Heart left ventricle (tissue), 16 donors: ENCODE measurements at regions not wholly inside any gene's neighbourhood (a gene's known extent, or its start where the extent isn't known, plus 50 kb on each side); places are given as distances from the start of the nearest gene placed in this dataset.

Experiments
- ATAC-seq, 4 donors: fragments of 200-7000 bp; cut with Tn5 transposase; one replicate each; pipeline ENCODE4 v1.9.1; 2020 to 2022; ENCODE audit warnings: moderate library complexity in 4 of 4, mild to moderate bottlenecking in 3 of 4, moderate number of reproducible peaks in 1 of 4
- DNase-seq, 5 donors: peaks; one replicate each; pipeline ENCODE4 v3.0.0-alpha.2; 2020
- H3K27ac ChIP-seq, 12 donors: fragments of 200-600 bp; sonication (generic) in 4 of 12; one replicate each; pipeline versions ENCODE4 v1.5.0 to v1.8.0; 2016 to 2022; ENCODE audit warnings: mild to moderate bottlenecking in 2 of 12
- H3K27me3 ChIP-seq, 9 donors: fragments of 200-600 bp; sonication (generic) in 2 of 9; one replicate each; pipeline versions ENCODE4 v1.5.1 to v1.8.0; 2016 to 2022; ENCODE audit warnings: mild to moderate bottlenecking in 3 of 9
- H3K36me3 ChIP-seq, 9 donors: fragments of 200-600 bp; sonication (generic) in 2 of 9; one replicate each; pipeline versions ENCODE4 v1.5.0 to v1.8.0; 2018 to 2022; ENCODE audit warnings: mild to moderate bottlenecking in 2 of 9
- H3K4me1 ChIP-seq, 12 donors: fragments of 200-600 bp; sonication (generic) in 4 of 12; one replicate each; pipeline versions ENCODE4 v1.5.0 to v1.8.0; 2016 to 2022; ENCODE audit warnings: mild to moderate bottlenecking in 3 of 12
- H3K4me3 ChIP-seq, 12 donors: fragments of 200-600 bp; sonication (generic) in 4 of 12; one replicate each; pipeline versions ENCODE4 v1.5.0 to v1.8.0; 2017 to 2022; ENCODE audit warnings: mild to moderate bottlenecking in 9 of 12, moderate library complexity in 4 of 12
- H3K9me3 ChIP-seq, 12 donors: fragments of 200-600 bp; sonication (generic) in 4 of 12; one replicate each; pipeline versions ENCODE4 v1.5.0 to v1.8.0; 2016 to 2022; ENCODE audit warnings: mild to moderate bottlenecking in 1 of 12
- POLR2A ChIP-seq, 2 donors: fragments of 450-650 bp; IDR thresholded peaks; one replicate each; pipeline ENCODE4 v1.6.1; 2017; ENCODE audit warnings: antibody characterized with exemption in 2 of 2, mild to moderate bottlenecking in 2 of 2, moderate library complexity in 2 of 2
- WGBS, 4 donors: extraction: QIAGEN DNeasy Blood & Tissue Kit in 2 of 4; methylation state at CpG; one replicate each; pipeline versions ENCODE4 v1.1.5 to v1.1.7; 2013 to 2018; 5-methylcytosine and 5-hydroxymethylcytosine counted together
- intact Hi-C, 10 donors: fragments of 100-400 bp; cut with DNase I; formaldehyde crosslinking; loops; one replicate each; pipeline versions ENCODE4 v1.11.1 to v1.14.2; 2022
- TF ChIP-seq, protein P1 (sequence below), 12 donors: fragments of 200-600 bp; sonication (generic) in 4 of 12; IDR thresholded peaks; one replicate each; pipeline versions ENCODE4 v1.5.0 to v1.8.0; 2018 to 2022; ENCODE audit warnings: antibody characterized with exemption in 12 of 12, mild to moderate bottlenecking in 5 of 12
- donor health status: ischemic (EF 13 %, LVEDD 7.1; RV severe dilation, severe dysfunction).
- donor health status: healthy with polysubstance abuse.
- donor health status: DM: no; HTN: yes; CAD: no.
- donor health status: DM: no; HTN: no; CAD: no.
- donor health status: ischemic (EF 25% LVEDD 6.9; RV normal size, moderate dysfunction).
- donor health status: ischemic (EF 25% LVEDD 5.7; RV mildly dilated, moderate dysfunction).
- donor health status: healthy.
- donor health status: DM: yes; HTN: yes; CAD: no.
- donor health status: ischemic (EF 35%, LVEDD 5.7; RV mildly dilated, moderate dysfunction).
- donor health status: nonischemic (EF 11% LVEDD 7.7; RV severe dilation, severe dysfunction).
- donor health status: DM: yes; HTN: yes; CAD: no.
- donor health status: PGD.
- donor health status: ischemic (EF 29% LVEDD 5.4; RV normal size, mild dysfunction).
- donor health status: nonischemic (EF 23%, LVEDD 6.1; RV moderate dilation, normal function).

DNA sequence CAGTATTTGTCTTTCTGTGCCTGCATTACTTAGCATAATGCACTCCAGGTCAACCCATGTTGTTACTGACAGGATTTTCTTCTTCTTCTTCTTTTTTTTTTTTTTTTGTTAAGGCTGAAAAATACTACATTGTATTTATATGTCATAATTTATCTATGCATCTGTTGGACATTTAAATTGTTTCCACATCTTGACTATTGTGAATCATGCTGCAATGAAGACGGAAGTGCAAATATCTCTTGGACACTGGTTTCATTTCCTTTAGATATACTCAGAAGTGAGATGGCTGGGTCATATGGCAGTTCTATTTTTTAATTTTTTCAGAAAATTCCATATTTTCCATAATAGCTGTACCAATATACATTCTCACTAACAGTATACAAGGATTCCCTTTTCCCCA, 272.7 kb upstream of the PMFBP1 start:
- TF ChIP-seq, protein P1, sequence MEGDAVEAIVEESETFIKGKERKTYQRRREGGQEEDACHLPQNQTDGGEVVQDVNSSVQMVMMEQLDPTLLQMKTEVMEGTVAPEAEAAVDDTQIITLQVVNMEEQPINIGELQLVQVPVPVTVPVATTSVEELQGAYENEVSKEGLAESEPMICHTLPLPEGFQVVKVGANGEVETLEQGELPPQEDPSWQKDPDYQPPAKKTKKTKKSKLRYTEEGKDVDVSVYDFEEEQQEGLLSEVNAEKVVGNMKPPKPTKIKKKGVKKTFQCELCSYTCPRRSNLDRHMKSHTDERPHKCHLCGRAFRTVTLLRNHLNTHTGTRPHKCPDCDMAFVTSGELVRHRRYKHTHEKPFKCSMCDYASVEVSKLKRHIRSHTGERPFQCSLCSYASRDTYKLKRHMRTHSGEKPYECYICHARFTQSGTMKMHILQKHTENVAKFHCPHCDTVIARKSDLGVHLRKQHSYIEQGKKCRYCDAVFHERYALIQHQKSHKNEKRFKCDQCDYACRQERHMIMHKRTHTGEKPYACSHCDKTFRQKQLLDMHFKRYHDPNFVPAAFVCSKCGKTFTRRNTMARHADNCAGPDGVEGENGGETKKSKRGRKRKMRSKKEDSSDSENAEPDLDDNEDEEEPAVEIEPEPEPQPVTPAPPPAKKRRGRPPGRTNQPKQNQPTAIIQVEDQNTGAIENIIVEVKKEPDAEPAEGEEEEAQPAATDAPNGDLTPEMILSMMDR (IDR thresholded peaks at IDR 0.05): no peak
- TF ChIP-seq POLR2A (IDR thresholded peaks at IDR 0.05): no peak
- Histone ChIP-seq H3K9me3 (peaks cover 0 to 22% (median 5%) of the 10 kb centered on the region in 12 donors), H3K4me1 (no peaks in the 10 kb centered on the region), H3K4me3 (no peak overlapping the region), H3K36me3 (no peaks in the 10 kb centered on the region), H3K27ac (no peak overlapping the region), H3K27me3 (no peaks in the 10 kb centered on the region)
- no peak for ATAC-seq
- 74 to 89% (median 81%) methylated on average over 1 of the region's 1 CpG for WGBS, 4 donors
- intact Hi-C loops: no loop called here
- DNase-seq: no peak

GRCh38 chr16:72443809-72444208, 271.9 kb upstream of the PMFBP1 start:
- intact Hi-C loops: no loop called here
- Histone ChIP-seq H3K9me3 (peaks cover 0 to 22% (median 5%) of the 10 kb centered on the region in 12 donors), H3K27me3 (no peaks in the 10 kb centered on the region), H3K4me1 (no peaks in the 10 kb centered on the region), H3K36me3 (no peaks in the 10 kb centered on the region), H3K27ac (no peak overlapping the region), H3K4me3 (no peak overlapping the region)
- no peak for DNase-seq
- 68 to 89% (median 83%) methylated on average over 1 of the region's 1 CpG for WGBS, 4 donors
- TF ChIP-seq, protein P1 (IDR thresholded peaks at IDR 0.05): no peak
- TF ChIP-seq POLR2A (IDR thresholded peaks at IDR 0.05): no peak
- no peak for ATAC-seq

GRCh38 chr16:72442385-72443158, 270.6 kb upstream of the PMFBP1 start:
- no peak overlapping the region for H3K4me3 ChIP-seq
- no peak overlapping the region for H3K27ac ChIP-seq
- TF ChIP-seq, protein P1 (IDR thresholded peaks at IDR 0.05): no peak
- TF ChIP-seq POLR2A (IDR thresholded peaks at IDR 0.05): no peak
- WGBS, 4 donors: 87 to 91% (median 91%) methylated on average over 5 of the region's 5 CpGs
- H3K4me1 ChIP-seq: no peaks in the 10 kb centered on the region
- intact Hi-C loops: no loop called here
- no peaks in the 10 kb centered on the region for H3K36me3 ChIP-seq
- DNase-seq (no peak), ATAC-seq (no peak)
- peaks cover 0 to 22% (median 3%) of the 10 kb centered on the region in 12 donors for H3K9me3 ChIP-seq
- H3K27me3 ChIP-seq: no peaks in the 10 kb centered on the region

DNA sequence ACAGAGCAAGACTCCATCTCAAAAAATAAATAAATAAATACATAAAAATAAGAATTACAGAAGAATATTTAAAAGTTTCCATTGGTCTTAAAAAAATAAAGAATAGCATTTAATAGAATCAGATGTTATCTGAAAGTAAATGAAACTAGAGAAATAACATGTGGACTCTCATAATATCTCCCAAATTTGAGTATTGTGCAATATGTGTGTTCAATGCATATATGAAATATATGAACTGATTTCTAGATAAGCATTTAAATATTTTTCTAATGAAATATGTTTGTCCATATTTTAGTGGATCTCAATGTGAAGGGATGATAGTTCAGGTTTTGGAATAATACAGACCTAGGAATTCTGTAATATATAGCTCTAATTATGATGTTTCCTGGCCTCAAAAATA, 265.9 kb upstream of the PMFBP1 start:
- no peak overlapping the region for H3K4me3 ChIP-seq
- ATAC-seq (no peak), DNase-seq (no peak)
- no peak overlapping the region for H3K27ac ChIP-seq
- H3K36me3 ChIP-seq: no peaks in the 10 kb centered on the region
- peaks cover 0 to 40% (median 14%) of the 10 kb centered on the region in 12 donors for H3K9me3 ChIP-seq
- no peaks in the 10 kb centered on the region for H3K27me3 ChIP-seq
- intact Hi-C loops: no loop called here
- TF ChIP-seq, protein P1 (IDR thresholded peaks at IDR 0.05): no peak
- no peak for TF ChIP-seq POLR2A (IDR thresholded peaks at IDR 0.05)
- H3K4me1 ChIP-seq: no peaks in the 10 kb centered on the region
